Nephron progenitor cell (in vitro differentiated cells): ENCODE measurements at regions not wholly inside any gene's neighbourhood (a gene's known extent, or its start where the extent isn't known, plus 50 kb on each side); places are given as distances from the start of the nearest gene placed in this dataset.

ENCODE experiments used
- DNase-seq: peaks from one replicate; pipeline ENCODE4 v3.0.0; 2021
- H3K27ac Mint-ChIP-seq: 2 replicates; pipeline ENCODE4 v1.8.0; 2021; ENCODE audit warnings: mild to moderate bottlenecking, moderate library complexity, mixed read lengths
- H3K27me3 Mint-ChIP-seq: 2 replicates; pipeline ENCODE4 v1.8.0; 2021; ENCODE audit warnings: mild to moderate bottlenecking, low read depth, mixed read lengths; ENCODE audit not compliant: poor library complexity
- H3K36me3 Mint-ChIP-seq: 2 replicates; pipeline ENCODE4 v1.8.0; 2021; ENCODE audit warnings: low read depth, mixed read lengths
- H3K4me1 Mint-ChIP-seq: 2 replicates; pipeline ENCODE4 v1.8.0; 2021; ENCODE audit warnings: mixed read lengths
- H3K4me3 Mint-ChIP-seq: 2 replicates; pipeline ENCODE4 v1.8.0; 2021; ENCODE audit warnings: mild to moderate bottlenecking, moderate library complexity, mixed read lengths
- H3K9me3 Mint-ChIP-seq: 2 replicates; pipeline ENCODE4 v1.8.0; 2021; ENCODE audit warnings: mild to moderate bottlenecking, moderate library complexity, mixed read lengths
- TF ChIP-seq, protein P1 (sequence below): fragments of 200-600 bp; sonication (generic); IDR thresholded peaks from 2 replicates; pipeline ENCODE4 v1.5.0; 2021; ENCODE audit warnings: antibody characterized with exemption

DNA sequence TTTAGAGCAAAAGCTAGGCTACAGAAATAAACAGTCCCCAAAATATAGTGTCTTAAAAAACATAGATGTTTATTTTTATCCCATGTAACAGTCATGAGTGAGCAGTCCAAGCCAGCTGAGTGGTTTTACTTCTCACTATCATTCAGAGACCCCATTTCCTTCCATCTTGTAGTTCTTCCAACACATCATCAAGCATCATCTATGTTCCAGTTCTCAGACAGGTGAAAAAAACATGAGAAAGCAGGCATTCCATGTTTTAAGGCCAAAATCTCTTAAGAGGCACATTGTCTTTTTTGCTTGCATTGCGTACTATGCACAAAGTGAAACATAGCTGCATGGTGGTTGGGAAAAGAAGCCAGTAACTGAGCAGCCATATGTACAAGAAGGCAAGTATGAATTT lies 128.6 kb downstream of the ATOH1 start:
- Mint-ChIP-seq H3K4me1 (no peaks in the 10 kb centered on the region), H3K9me3 (peaks cover 5% of the 10 kb centered on the region), H3K27me3 (no peaks in the 10 kb centered on the region), H3K27ac (no peak overlapping the region), H3K36me3 (no peaks in the 10 kb centered on the region), H3K4me3 (no peak overlapping the region)
- TF ChIP-seq, protein P1, sequence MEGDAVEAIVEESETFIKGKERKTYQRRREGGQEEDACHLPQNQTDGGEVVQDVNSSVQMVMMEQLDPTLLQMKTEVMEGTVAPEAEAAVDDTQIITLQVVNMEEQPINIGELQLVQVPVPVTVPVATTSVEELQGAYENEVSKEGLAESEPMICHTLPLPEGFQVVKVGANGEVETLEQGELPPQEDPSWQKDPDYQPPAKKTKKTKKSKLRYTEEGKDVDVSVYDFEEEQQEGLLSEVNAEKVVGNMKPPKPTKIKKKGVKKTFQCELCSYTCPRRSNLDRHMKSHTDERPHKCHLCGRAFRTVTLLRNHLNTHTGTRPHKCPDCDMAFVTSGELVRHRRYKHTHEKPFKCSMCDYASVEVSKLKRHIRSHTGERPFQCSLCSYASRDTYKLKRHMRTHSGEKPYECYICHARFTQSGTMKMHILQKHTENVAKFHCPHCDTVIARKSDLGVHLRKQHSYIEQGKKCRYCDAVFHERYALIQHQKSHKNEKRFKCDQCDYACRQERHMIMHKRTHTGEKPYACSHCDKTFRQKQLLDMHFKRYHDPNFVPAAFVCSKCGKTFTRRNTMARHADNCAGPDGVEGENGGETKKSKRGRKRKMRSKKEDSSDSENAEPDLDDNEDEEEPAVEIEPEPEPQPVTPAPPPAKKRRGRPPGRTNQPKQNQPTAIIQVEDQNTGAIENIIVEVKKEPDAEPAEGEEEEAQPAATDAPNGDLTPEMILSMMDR = no peak
- no peak for DNase-seq

DNA sequence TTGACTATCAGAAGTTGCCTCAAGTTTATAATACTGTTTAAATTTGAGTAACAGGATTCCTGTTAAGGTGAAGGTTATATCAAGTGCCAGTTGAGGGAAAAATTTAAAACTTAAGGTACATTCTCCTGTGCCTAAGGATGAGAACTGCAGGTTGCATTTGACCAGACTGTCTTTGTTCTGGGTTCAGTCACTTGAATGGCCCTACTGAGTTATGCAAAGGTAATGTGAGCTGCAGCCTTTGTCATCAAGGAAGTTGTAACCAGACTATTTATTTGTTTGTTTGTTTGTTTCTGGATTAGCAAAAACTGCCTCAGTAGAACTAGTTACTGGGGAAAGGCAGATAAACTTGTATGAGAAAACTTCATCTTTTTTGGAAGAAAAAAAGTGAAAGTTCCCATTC lies 131.9 kb downstream of the ATOH1 start:
- H3K4me1 Mint-ChIP-seq = no peaks in the 10 kb centered on the region
- no peak overlapping the region for H3K27ac Mint-ChIP-seq
- DNase-seq = no peak
- H3K4me3 Mint-ChIP-seq = no peak overlapping the region
- H3K27me3 Mint-ChIP-seq = no peaks in the 10 kb centered on the region
- H3K36me3 Mint-ChIP-seq = no peaks in the 10 kb centered on the region
- H3K9me3 Mint-ChIP-seq = no peaks in the 10 kb centered on the region
- TF ChIP-seq, protein P1 = no peak

DNA sequence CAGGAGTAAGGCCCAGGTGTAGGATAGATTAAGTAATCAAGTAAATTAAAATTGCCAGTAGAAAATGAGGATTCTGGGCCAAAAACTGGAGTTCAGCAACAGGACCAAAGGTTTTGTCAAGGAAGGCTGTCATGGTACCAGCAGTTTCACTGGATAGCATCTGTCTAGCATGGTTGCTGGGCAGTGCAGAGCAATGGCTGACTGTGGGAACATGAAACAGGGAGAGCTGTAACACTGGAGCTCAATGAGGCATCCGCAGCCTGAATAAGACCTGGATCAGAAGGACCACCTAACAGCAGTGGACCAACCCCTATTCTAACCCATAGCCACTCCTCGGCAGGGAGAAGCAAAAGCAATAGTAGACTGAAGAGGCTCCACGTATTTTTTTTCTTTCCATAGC lies 132.4 kb downstream of the ATOH1 start:
- H3K27ac Mint-ChIP-seq = no peak overlapping the region
- no peaks in the 10 kb centered on the region for H3K36me3 Mint-ChIP-seq
- DNase-seq = no peak
- H3K4me1 Mint-ChIP-seq = no peaks in the 10 kb centered on the region
- H3K27me3 Mint-ChIP-seq = no peaks in the 10 kb centered on the region
- H3K9me3 Mint-ChIP-seq = no peaks in the 10 kb centered on the region
- TF ChIP-seq, protein P1 = no peak
- H3K4me3 Mint-ChIP-seq = no peak overlapping the region

DNA sequence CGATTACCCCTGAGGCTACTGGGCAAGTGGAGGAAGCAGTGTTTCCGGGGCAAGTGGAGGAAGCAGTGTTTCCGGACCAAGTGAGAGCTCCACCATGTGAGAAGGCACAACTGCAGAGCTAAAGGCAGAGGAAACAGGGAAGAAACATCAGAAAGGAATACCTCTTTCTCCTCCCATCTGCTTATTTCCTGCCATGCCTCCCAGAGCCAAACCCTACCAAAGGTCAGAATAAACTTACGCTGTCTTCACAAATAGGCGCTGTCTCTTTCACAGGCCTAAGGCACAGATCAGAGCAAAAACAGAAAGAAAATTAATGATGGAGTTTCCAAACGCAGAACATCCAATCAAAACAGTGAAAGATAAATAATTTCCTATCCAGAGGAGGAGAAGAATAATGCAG lies 153.0 kb downstream of the ATOH1 start:
- H3K4me3 Mint-ChIP-seq = no peak overlapping the region
- H3K27me3 Mint-ChIP-seq = peaks cover 4% of the 10 kb centered on the region
- H3K4me1 Mint-ChIP-seq = no peaks in the 10 kb centered on the region
- H3K9me3 Mint-ChIP-seq = peaks cover 19% of the 10 kb centered on the region
- H3K36me3 Mint-ChIP-seq = no peaks in the 10 kb centered on the region
- peak overlapping the region; percentile 14 for H3K27ac Mint-ChIP-seq
- no peak for DNase-seq
- TF ChIP-seq, protein P1 = no peak

DNA sequence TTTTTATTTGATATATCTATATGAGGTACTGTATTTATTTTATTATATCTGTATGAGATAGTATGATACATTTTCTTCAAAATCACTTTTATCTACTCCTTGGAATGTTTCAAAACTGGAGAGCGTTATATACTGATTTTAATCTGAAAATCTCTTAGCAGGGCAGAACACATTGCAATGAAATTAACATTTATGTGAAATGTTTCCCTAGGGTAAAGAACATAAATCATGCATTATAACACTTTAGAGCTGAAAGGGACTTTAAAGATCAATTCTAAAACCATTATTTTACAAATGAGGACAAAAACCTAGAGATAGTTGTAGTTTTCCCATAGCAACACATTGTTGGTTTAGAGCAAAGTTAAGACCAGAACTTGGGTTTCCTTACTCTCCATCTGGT lies 153.7 kb downstream of the ATOH1 start:
- no peaks in the 10 kb centered on the region for H3K36me3 Mint-ChIP-seq
- no peaks in the 10 kb centered on the region for H3K4me1 Mint-ChIP-seq
- peaks cover 13% of the 10 kb centered on the region for H3K9me3 Mint-ChIP-seq
- peaks cover 4% of the 10 kb centered on the region for H3K27me3 Mint-ChIP-seq
- H3K27ac Mint-ChIP-seq = no peak overlapping the region
- TF ChIP-seq, protein P1 = no peak
- DNase-seq = no peak
- H3K4me3 Mint-ChIP-seq = no peak overlapping the region

DNA sequence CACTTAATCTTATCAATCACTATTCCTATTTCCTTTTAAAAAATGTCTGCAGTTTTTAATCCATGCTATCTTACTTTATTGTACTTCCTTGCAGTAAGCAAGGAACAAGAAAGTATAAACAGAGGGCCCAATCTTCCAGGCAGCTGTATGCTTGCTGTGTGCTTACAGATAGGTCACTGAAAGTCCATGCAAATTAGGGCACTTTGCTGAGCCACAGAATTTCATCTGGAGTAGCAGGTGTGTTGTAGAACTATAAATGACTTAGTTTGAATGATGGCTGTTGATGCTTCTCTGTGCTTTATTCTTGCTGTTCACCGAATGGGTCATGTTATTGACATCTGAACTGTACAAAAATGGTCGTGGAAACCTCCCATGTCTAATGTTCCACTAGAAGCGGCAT lies 154.6 kb downstream of the ATOH1 start:
- DNase-seq = no peak
- H3K4me3 Mint-ChIP-seq = no peak overlapping the region
- H3K4me1 Mint-ChIP-seq = no peaks in the 10 kb centered on the region
- H3K9me3 Mint-ChIP-seq = peaks cover 7% of the 10 kb centered on the region
- H3K27me3 Mint-ChIP-seq = peaks cover 4% of the 10 kb centered on the region
- no peak overlapping the region for H3K27ac Mint-ChIP-seq
- no peaks in the 10 kb centered on the region for H3K36me3 Mint-ChIP-seq
- TF ChIP-seq, protein P1 = no peak
